Epithelial cell of proximal tubule (primary cell): ENCODE measurements at regions not wholly inside any gene's neighbourhood (a gene's known extent, or its start where the extent isn't known, plus 50 kb on each side); places are given as distances from the start of the nearest gene placed in this dataset.

Experiments used
- DNase-seq: peaks from one replicate; pipeline ENCODE4 v3.0.0-alpha.2; 2011; ENCODE audit warnings: low read depth
- H3K4me3 ChIP-seq: 2 replicates; pipeline ENCODE4 v1.5.1; 2011; ENCODE audit warnings: low read depth, mild to moderate bottlenecking, low read length
- CTCF ChIP-seq: conservative IDR thresholded peaks from 2 replicates; pipeline ENCODE4 v1.5.1; 2012; ENCODE audit warnings: low read depth, mild to moderate bottlenecking, low read length

- DNase-seq, result no peak
- no peak for TF ChIP-seq CTCF
- H3K4me3 ChIP-seq, result no peak overlapping the region
Observed at GRCh38 chr20:19022118-19022575, 190.3 kb upstream of the SLC24A3 start.

GRCh38 chr20:19022791-19023448 lies 189.5 kb upstream of the SLC24A3 start:
- no peak for DNase-seq
- no peak for TF ChIP-seq CTCF
- no peak overlapping the region for H3K4me3 ChIP-seq

DNA sequence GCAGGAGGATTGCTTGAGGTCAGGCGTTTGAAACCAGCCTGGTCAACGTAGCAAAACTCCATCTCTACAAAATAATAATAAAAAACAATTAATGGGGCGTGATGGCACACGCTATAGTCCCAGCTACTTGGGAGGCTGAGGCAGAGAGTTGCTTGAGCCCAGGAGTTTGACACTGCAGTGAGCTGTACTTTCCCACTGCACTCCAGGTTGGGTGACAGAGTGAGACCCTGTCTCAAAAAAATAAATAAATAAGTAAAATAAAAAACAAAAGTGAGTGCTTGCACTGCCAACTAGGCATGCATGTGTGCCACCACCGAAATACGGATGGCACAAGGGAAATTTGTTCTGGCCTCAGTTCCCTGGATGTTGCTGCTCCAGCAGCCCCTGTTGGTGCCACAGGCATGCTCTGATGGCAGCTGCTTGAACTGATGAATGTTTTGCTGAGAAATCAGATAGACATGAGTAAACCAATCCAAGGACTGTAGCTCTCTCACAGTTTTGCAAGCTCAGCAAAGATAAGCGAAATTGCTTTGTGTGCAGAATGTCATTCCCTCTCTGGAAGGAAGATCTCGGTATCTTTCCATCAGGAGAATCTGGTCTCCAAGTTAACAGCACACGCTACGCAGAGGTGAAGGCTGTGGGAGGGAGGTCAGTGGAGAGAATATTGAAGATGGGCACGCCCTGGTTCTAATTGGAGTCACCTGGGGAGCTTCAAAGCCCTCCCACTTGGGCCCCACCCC lies 188.0 kb upstream of the SLC24A3 start:
- H3K4me3 ChIP-seq, result no peak overlapping the region
- TF ChIP-seq CTCF, result no peak
- DNase-seq, result no peak

- DNase-seq, result no peak
- no peak for TF ChIP-seq CTCF
- H3K4me3 ChIP-seq, result no peak overlapping the region
Observed at GRCh38 chr20:19025430-19026120, 186.9 kb upstream of the SLC24A3 start.

- no peak overlapping the region for H3K4me3 ChIP-seq
- no peak for TF ChIP-seq CTCF
Observed at GRCh38 chr20:19026121-19026878, 186.1 kb upstream of the SLC24A3 start.

DNA sequence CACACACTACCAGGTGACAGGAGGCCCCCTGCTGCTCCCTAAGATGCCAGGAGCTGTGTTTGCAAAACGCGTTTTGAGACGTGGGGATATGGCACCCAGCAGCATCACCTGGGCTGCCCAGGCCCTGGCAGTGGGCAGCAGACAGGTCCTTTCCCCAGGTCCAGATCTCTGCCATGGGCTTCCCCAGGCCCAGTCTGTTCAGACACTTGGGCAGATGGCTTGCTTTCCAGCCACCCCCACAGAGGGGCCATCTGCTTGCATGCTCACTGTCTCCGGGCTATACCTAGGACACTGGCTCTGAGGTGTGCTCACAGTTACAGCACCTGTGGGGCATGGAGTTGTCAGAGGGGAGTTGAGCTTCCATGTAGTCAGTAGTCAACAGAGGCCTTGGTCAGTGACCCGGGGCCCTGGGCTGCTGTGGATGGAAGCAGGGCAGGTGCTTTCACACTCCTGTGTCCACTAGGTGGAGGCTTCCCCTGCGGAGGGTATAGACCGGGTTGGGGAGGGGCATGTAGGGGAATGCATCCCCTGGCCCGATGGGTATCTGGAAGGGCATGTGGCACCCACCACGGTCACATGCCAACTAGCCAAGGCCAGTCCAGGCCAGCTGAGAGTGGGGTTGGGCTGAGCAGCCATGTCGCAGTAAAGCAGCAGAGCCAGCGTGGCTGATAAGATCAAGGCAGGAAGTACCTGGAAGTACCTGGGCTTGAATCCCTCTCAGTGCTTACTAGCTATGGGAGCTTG lies 185.4 kb upstream of the SLC24A3 start:
- DNase-seq, result no peak
- H3K4me3 ChIP-seq, result no peak overlapping the region
- TF ChIP-seq CTCF, result no peak

More at GRCh38 chr20:19026121-19026878, 186.1 kb upstream of the SLC24A3 start:
- no peak for DNase-seq
